Mesothelial cell of epicardium (in vitro differentiated cells): ENCODE measurements at regions not wholly inside any gene's neighbourhood (a gene's known extent, or its start where the extent isn't known, plus 50 kb on each side); places are given as distances from the start of the nearest gene placed in this dataset.

Experiments used
- DNase-seq, 2 experiments: peaks; one replicate each; pipeline ENCODE4 v3.0.0; 2021; ENCODE audit warnings: low spot score in 2 of 2; ENCODE audit not compliant: unreplicated experiment in 2 of 2
- H3K27ac Mint-ChIP-seq: 2 replicates; pipeline ENCODE4 v1.8.0; 2021; ENCODE audit warnings: mixed read lengths
- H3K27me3 Mint-ChIP-seq: 2 replicates; pipeline ENCODE4 v1.8.0; 2021; ENCODE audit warnings: low read depth, mixed read lengths
- H3K36me3 Mint-ChIP-seq: 2 replicates; pipeline ENCODE4 v1.8.0; 2021; ENCODE audit warnings: mixed read lengths
- H3K4me1 Mint-ChIP-seq: 2 replicates; pipeline ENCODE4 v1.8.0; 2021; ENCODE audit warnings: mixed read lengths
- H3K4me3 Mint-ChIP-seq: 2 replicates; pipeline ENCODE4 v1.8.0; 2021; ENCODE audit warnings: mild to moderate bottlenecking, moderate library complexity, mixed read lengths
- H3K9me3 Mint-ChIP-seq: 2 replicates; pipeline ENCODE4 v1.8.0; 2021; ENCODE audit warnings: mixed read lengths
- TF ChIP-seq, protein P1 (sequence below): fragments of 200-600 bp; sonication (generic); IDR thresholded peaks from one replicate; pipeline ENCODE4 v1.5.0; 2021; ENCODE audit warnings: antibody characterized with exemption; ENCODE audit not compliant: unreplicated experiment

DNA sequence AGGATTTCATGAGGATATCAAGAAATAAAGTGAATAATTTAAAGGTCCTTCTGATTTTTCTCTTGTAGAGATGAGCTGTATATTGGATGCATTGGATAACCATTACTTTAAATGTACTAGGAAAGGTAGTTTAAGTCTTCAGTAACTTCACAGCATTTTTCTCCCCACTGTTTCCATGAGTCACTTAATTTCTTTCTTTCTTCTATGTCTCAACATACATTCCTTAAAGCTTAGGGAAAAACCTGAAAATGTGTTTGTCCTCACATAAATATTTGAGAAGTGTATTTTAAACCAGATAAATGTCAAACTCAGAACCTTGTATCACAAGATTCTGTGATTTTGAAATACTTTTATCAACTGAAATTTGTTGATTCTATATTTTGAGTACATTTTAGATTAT lies 1970.2 kb upstream of the FLRT2 start:
- no peak for DNase-seq
- H3K27ac Mint-ChIP-seq: no peak overlapping the region
- H3K4me1 Mint-ChIP-seq: peaks cover 4% of the 10 kb centered on the region

DNA sequence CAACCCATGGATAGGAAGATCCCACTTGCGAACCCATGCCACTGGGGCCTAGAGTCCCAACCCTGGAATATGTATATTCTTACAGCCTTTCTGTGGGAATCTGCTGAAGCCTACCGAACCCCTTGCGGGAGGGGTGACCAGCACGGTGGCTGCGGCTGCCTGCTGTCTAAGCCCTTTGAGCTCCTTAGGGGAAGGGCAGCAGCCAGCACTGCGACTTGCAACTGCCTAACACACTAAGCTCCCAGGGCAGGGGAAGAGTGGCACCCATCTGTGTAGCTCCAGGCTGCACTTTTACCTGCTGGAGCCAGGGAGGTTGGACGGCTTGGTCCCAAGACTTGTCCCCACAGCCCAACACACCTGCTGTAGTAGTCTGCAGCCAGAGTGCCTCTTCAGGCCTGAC lies 1968.7 kb upstream of the FLRT2 start:
- no peaks in the 10 kb centered on the region for H3K27me3 Mint-ChIP-seq
- H3K4me1 Mint-ChIP-seq: peaks cover 4% of the 10 kb centered on the region
- no peak overlapping the region for H3K4me3 Mint-ChIP-seq
- TF ChIP-seq, protein P1, sequence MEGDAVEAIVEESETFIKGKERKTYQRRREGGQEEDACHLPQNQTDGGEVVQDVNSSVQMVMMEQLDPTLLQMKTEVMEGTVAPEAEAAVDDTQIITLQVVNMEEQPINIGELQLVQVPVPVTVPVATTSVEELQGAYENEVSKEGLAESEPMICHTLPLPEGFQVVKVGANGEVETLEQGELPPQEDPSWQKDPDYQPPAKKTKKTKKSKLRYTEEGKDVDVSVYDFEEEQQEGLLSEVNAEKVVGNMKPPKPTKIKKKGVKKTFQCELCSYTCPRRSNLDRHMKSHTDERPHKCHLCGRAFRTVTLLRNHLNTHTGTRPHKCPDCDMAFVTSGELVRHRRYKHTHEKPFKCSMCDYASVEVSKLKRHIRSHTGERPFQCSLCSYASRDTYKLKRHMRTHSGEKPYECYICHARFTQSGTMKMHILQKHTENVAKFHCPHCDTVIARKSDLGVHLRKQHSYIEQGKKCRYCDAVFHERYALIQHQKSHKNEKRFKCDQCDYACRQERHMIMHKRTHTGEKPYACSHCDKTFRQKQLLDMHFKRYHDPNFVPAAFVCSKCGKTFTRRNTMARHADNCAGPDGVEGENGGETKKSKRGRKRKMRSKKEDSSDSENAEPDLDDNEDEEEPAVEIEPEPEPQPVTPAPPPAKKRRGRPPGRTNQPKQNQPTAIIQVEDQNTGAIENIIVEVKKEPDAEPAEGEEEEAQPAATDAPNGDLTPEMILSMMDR: no peak
- peaks cover 14% of the 10 kb centered on the region for H3K9me3 Mint-ChIP-seq
- H3K36me3 Mint-ChIP-seq: no peaks in the 10 kb centered on the region
- DNase-seq: no peak
- no peak overlapping the region for H3K27ac Mint-ChIP-seq

More for the DNA sequence above, 1970.2 kb upstream of the FLRT2 start:
- Mint-ChIP-seq H3K4me3 (no peak overlapping the region), H3K36me3 (no peaks in the 10 kb centered on the region), H3K27me3 (no peaks in the 10 kb centered on the region), H3K9me3 (peaks cover 6% of the 10 kb centered on the region)
- TF ChIP-seq, protein P1: no peak

DNA sequence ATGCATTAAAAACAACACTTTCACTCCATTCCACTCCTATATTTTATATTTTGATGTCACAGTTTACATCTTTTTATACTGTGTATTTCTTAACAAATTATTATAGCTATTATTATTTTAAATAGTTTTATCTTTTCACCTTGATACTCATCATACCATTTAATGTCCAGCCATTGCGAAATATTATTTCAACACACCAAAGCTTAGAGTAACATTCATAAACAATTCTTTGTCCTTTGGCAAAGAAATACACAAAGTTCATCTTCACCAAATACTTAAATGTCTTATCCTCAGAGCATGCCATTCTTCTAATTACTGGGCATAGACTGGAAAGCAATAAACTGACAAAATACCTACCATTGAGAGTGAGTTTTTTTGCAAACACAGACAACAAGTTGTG lies 1963.4 kb upstream of the FLRT2 start:
- TF ChIP-seq, protein P1: no peak
- no peak for DNase-seq
- Mint-ChIP-seq H3K4me1 (peaks cover 2% of the 10 kb centered on the region), H3K9me3 (peaks cover 10% of the 10 kb centered on the region), H3K27ac (no peak overlapping the region), H3K27me3 (no peaks in the 10 kb centered on the region), H3K36me3 (no peaks in the 10 kb centered on the region), H3K4me3 (no peak overlapping the region)

DNA sequence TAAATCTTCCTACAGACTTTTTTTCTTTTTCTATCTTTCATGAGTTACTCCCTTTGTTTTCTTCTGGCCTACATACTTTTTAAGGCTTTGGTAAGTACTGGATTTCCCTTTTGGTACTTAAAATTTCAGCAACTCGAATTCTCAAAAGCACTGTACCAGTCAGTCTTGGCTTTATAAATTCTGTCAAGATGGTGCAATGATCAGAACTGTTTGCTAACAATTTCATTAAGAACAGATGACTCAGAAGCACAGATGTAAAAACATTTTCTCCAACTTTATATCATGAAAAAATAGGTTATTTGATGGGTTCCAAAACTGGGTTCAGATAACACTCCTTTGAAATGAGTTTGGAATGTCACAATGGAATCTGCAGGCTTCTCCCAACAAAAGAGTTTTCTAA lies 1961.8 kb upstream of the FLRT2 start:
- Mint-ChIP-seq H3K27ac (no peak overlapping the region), H3K9me3 (peaks cover 10% of the 10 kb centered on the region), H3K36me3 (no peaks in the 10 kb centered on the region), H3K4me3 (no peak overlapping the region), H3K4me1 (peaks cover 2% of the 10 kb centered on the region), H3K27me3 (no peaks in the 10 kb centered on the region)
- DNase-seq: no peak
- TF ChIP-seq, protein P1: no peak

DNA sequence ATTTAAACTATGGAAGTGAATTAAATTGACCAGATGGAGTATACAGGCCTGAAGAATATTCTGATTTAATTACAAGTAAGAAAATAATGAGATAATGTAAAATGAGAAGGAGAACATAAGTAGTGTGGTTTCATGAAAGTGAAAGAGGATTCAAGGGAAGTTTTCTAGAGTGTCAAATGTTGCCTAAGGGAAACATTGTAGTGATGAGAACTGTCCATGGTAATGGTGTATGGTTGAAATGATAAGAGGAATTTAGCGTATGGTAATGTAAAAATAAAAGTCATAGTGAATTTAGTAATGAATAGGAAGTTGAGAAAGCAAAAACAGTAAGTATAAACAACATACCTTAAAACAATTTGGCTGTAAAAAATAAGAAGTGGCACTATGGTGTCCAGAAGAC lies 1954.6 kb upstream of the FLRT2 start:
- H3K4me1 Mint-ChIP-seq: no peaks in the 10 kb centered on the region
- H3K27ac Mint-ChIP-seq: no peak overlapping the region
- TF ChIP-seq, protein P1: no peak
- H3K9me3 Mint-ChIP-seq: peaks cover 3% of the 10 kb centered on the region
- no peak overlapping the region for H3K4me3 Mint-ChIP-seq
- no peaks in the 10 kb centered on the region for H3K27me3 Mint-ChIP-seq
- no peak for DNase-seq
- H3K36me3 Mint-ChIP-seq: no peaks in the 10 kb centered on the region

DNA sequence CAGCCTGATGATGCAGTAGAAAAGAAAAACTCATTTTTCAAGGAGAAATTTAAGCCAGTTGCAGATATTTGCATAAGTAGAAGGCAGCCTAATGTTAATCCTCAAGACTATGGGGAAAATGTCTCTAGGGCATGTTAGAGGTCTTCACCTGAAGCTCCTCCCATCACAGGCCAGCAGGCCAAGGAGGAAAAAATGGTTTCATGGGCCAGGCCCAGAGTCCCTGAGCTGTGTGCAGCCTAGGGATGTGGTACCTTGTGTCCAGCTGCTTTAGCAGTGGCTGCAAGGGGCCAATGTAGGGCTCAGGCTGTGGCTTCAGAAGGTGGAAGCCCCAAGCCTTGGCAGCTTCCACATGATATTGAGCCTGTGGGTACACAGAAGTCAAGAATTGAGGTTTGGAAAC lies 1946.7 kb upstream of the FLRT2 start:
- Mint-ChIP-seq H3K4me1 (no peaks in the 10 kb centered on the region), H3K9me3 (peaks cover 12% of the 10 kb centered on the region), H3K27me3 (no peaks in the 10 kb centered on the region), H3K27ac (no peak overlapping the region), H3K36me3 (no peaks in the 10 kb centered on the region), H3K4me3 (no peak overlapping the region)
- no peak for DNase-seq
- TF ChIP-seq, protein P1: no peak
